HEK293 (cell line): ENCODE measurements at regions not wholly inside any gene's neighbourhood (a gene's known extent, or its start where the extent isn't known, plus 50 kb on each side); places are given as distances from the start of the nearest gene placed in this dataset.

Experiments used
- HOXA7 ChIP-seq: sonication (generic); formaldehyde crosslinking; IDR thresholded peaks from 2 replicates; pipeline ENCODE4 v1.8.1; 2022; ENCODE audit warnings: missing genetic modification reagents, borderline replicate concordance
- ZNF174 ChIP-seq: fragments of 450-650 bp; formaldehyde crosslinking; IDR thresholded peaks from 2 replicates; pipeline ENCODE4 v1.5.0; 2017; ENCODE audit warnings: missing biosample characterization, mild to moderate bottlenecking, missing genetic modification characterization
- ZNF274 ChIP-seq, 2 experiments: fragments of 200-500 bp in 1 of 2; fragments of 450-650 bp in 1 of 2; sonication (Bioruptor generic) in 1 of 2; formaldehyde crosslinking in 1 of 2; IDR thresholded peaks; 2 replicates each; pipeline versions ENCODE4 v1.5.1 to v1.6.1; 2014 to 2016; ENCODE audit warnings: borderline replicate concordance in 1 of 2, inconsistent platforms in 1 of 2, low read length in 1 of 2, missing biosample characterization in 1 of 2, missing genetic modification characterization in 1 of 2
- ZNF621 ChIP-seq: fragments of 450-650 bp; formaldehyde crosslinking; IDR thresholded peaks from 2 replicates; pipeline ENCODE4 v1.5.1; 2017; ENCODE audit warnings: missing biosample characterization, missing genetic modification characterization
- ZNF624 ChIP-seq: fragments of 450-650 bp; formaldehyde crosslinking; IDR thresholded peaks from 2 replicates; pipeline ENCODE4 v1.5.1; 2017; ENCODE audit warnings: missing biosample characterization, missing genetic modification characterization
- ZNF658 ChIP-seq: fragments of 450-650 bp; formaldehyde crosslinking; IDR thresholded peaks from 2 replicates; pipeline ENCODE4; 2016; ENCODE audit warnings: missing biosample characterization, missing genetic modification characterization
- ZNF670 ChIP-seq: fragments of 450-650 bp; formaldehyde crosslinking; IDR thresholded peaks from 2 replicates; pipeline ENCODE4 v1.5.1; 2016; ENCODE audit warnings: missing biosample characterization, missing genetic modification characterization, low read depth
- ZNF747 ChIP-seq: fragments of 450-650 bp; formaldehyde crosslinking; IDR thresholded peaks from 2 replicates; pipeline ENCODE4 v1.5.1; 2016; ENCODE audit warnings: missing biosample characterization, missing genetic modification characterization
- TF ChIP-seq, protein P1 (sequence below): fragments of 450-650 bp; formaldehyde crosslinking; IDR thresholded peaks from 2 replicates; pipeline ENCODE4 v1.5.1; 2016; ENCODE audit warnings: missing biosample characterization, missing genetic modification characterization
- TF ChIP-seq, protein P2 (sequence below): fragments of 450-650 bp; formaldehyde crosslinking; IDR thresholded peaks from 2 replicates; pipeline ENCODE4 v1.5.1; 2016; ENCODE audit warnings: missing biosample characterization, missing genetic modification characterization, low read depth
- TF ChIP-seq, protein P3 (sequence below): fragments of 450-650 bp; formaldehyde crosslinking; IDR thresholded peaks from 2 replicates; pipeline ENCODE4 v1.5.1; 2016; ENCODE audit warnings: missing biosample characterization, missing genetic modification characterization

DNA sequence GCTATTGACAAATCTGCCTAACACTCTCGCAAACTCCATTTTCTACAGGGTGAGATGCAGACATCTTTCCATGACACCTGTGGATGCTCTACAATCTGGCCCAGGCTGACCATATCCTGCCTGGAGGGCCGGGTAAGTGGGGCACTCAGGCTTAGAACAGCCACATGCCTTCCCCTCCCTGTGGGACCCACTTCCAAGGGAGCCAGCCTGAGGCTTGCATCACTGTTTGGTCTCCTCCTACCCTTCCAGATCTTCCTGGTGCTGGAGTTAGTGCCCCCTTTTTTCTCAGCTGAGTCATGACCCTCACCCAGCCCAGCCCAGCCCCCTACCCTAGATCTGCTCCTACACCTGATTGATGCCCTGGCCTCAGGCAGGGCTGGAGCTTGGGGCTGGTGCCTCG, 62.0 kb upstream of the KCNK12 start:
- TF ChIP-seq, protein P1, sequence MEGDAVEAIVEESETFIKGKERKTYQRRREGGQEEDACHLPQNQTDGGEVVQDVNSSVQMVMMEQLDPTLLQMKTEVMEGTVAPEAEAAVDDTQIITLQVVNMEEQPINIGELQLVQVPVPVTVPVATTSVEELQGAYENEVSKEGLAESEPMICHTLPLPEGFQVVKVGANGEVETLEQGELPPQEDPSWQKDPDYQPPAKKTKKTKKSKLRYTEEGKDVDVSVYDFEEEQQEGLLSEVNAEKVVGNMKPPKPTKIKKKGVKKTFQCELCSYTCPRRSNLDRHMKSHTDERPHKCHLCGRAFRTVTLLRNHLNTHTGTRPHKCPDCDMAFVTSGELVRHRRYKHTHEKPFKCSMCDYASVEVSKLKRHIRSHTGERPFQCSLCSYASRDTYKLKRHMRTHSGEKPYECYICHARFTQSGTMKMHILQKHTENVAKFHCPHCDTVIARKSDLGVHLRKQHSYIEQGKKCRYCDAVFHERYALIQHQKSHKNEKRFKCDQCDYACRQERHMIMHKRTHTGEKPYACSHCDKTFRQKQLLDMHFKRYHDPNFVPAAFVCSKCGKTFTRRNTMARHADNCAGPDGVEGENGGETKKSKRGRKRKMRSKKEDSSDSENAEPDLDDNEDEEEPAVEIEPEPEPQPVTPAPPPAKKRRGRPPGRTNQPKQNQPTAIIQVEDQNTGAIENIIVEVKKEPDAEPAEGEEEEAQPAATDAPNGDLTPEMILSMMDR (tag by site-specific recombination): no peak
- TF ChIP-seq HOXA7 (CRISPR knock-in tag) (no peak), ZNF658 (no peak), ZNF670 (tag by site-specific recombination) (no peak), ZNF621 (tag by site-specific recombination) (no peak), ZNF274 (IDR thresholded peaks at IDR 0.05; ENCODE audit: low read length) (no peak), ZNF274 (tag by site-specific recombination; IDR thresholded peaks at IDR 0.05; ENCODE audit: borderline replicate concordance) (no peak), ZNF624 (tag by site-specific recombination) (no peak), ZNF747 (tag by site-specific recombination) (no peak), ZNF174 (no peak)
- TF ChIP-seq, protein P2, sequence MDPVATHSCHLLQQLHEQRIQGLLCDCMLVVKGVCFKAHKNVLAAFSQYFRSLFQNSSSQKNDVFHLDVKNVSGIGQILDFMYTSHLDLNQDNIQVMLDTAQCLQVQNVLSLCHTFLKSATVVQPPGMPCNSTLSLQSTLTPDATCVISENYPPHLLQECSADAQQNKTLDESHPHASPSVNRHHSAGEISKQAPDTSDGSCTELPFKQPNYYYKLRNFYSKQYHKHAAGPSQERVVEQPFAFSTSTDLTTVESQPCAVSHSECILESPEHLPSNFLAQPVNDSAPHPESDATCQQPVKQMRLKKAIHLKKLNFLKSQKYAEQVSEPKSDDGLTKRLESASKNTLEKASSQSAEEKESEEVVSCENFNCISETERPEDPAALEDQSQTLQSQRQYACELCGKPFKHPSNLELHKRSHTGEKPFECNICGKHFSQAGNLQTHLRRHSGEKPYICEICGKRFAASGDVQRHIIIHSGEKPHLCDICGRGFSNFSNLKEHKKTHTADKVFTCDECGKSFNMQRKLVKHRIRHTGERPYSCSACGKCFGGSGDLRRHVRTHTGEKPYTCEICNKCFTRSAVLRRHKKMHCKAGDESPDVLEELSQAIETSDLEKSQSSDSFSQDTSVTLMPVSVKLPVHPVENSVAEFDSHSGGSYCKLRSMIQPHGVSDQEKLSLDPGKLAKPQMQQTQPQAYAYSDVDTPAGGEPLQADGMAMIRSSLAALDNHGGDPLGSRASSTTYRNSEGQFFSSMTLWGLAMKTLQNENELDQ (tag by site-specific recombination): no peak
- TF ChIP-seq, protein P3, sequence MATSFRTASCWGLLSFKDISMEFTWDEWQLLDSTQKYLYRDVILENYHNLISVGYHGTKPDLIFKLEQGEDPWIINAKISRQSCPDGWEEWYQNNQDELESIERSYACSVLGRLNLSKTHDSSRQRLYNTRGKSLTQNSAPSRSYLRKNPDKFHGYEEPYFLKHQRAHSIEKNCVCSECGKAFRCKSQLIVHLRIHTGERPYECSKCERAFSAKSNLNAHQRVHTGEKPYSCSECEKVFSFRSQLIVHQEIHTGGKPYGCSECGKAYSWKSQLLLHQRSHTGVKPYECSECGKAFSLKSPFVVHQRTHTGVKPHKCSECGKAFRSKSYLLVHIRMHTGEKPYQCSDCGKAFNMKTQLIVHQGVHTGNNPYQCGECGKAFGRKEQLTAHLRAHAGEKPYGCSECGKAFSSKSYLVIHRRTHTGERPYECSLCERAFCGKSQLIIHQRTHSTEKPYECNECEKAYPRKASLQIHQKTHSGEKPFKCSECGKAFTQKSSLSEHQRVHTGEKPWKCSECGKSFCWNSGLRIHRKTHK (tag by site-specific recombination): no peak
